Lung (tissue), 11 donors: ENCODE measurements at regions not wholly inside any gene's neighbourhood (a gene's known extent, or its start where the extent isn't known, plus 50 kb on each side); places are given as distances from the start of the nearest gene placed in this dataset.
A peak's percentile ranks its signal among the peaks of the same experiment; 100 is the strongest.

Source experiments
- ATAC-seq: fragments of 200-7000 bp; cut with Tn5 transposase; one replicate; pipeline ENCODE4 v1.9.1; 2020; ENCODE audit warnings: moderate number of reproducible peaks; ENCODE audit not compliant: insufficient read depth, low FRiP score
- DNase-seq, 3 donors: peaks; one replicate each; pipeline ENCODE4 v3.0.0-alpha.2; 2013 to 2017
- H3K27ac ChIP-seq, 2 donors: one replicate each; pipeline ENCODE4 v1.5.1; 2013; ENCODE audit warnings: mild to moderate bottlenecking in 2 of 2, moderate library complexity in 2 of 2, control low read depth in 1 of 2, inconsistent platforms in 1 of 2, low read depth in 1 of 2, low read length in 1 of 2
- H3K27me3 ChIP-seq, 3 donors: one replicate each; pipeline ENCODE4 v1.5.1; 2013; ENCODE audit warnings: low read length in 2 of 3; ENCODE audit not compliant: control insufficient read depth in 3 of 3, insufficient read depth in 3 of 3
- H3K36me3 ChIP-seq, 4 donors: one replicate each; pipeline ENCODE4 v1.5.1; 2013; ENCODE audit warnings: low read length in 4 of 4, mild to moderate bottlenecking in 1 of 4, moderate library complexity in 1 of 4; ENCODE audit not compliant: control insufficient read depth in 4 of 4, insufficient read depth in 4 of 4
- H3K4me1 ChIP-seq, 5 donors: one replicate each; pipeline ENCODE4 v1.5.1; 2013; ENCODE audit warnings: low read length in 5 of 5, mild to moderate bottlenecking in 2 of 5, moderate library complexity in 1 of 5; ENCODE audit not compliant: control insufficient read depth in 5 of 5, insufficient read depth in 5 of 5
- H3K4me3 ChIP-seq: one replicate; pipeline ENCODE4 v1.5.1; 2013; ENCODE audit warnings: mild to moderate bottlenecking, control low read depth, moderate library complexity
- H3K9ac ChIP-seq, 2 donors: one replicate each; pipeline ENCODE4 v1.5.1; 2013; ENCODE audit warnings: low read length in 2 of 2, control low read depth in 1 of 2; ENCODE audit not compliant: insufficient read depth in 1 of 2
- H3K9me3 ChIP-seq, 4 donors: one replicate each; pipeline ENCODE4 v1.5.1; 2013; ENCODE audit warnings: low read length in 3 of 4, mild to moderate bottlenecking in 1 of 4, moderate library complexity in 1 of 4; ENCODE audit not compliant: control insufficient read depth in 4 of 4, insufficient read depth in 3 of 4
- WGBS, 2 donors: extraction: QIAGEN DNeasy Blood & Tissue Kit; methylation state at CpG; one replicate each; pipeline ENCODE4 v1.1.7; 2013; 5-methylcytosine and 5-hydroxymethylcytosine counted together
- TF ChIP-seq, protein P1 (sequence below): IDR thresholded peaks from 2 replicates; pipeline ENCODE4 v1.5.1; 2012; ENCODE audit warnings: mild to moderate bottlenecking; ENCODE audit errors: control extremely low read depth, extremely low read depth
- donor health status: control.
- donor health status: control.
- donor health status: Bipolar disorder and iron deficiency.
- donor health status: healthy.
- donor health status: DM: yes; HTN: yes; CAD: no.

- TF ChIP-seq, protein P1, sequence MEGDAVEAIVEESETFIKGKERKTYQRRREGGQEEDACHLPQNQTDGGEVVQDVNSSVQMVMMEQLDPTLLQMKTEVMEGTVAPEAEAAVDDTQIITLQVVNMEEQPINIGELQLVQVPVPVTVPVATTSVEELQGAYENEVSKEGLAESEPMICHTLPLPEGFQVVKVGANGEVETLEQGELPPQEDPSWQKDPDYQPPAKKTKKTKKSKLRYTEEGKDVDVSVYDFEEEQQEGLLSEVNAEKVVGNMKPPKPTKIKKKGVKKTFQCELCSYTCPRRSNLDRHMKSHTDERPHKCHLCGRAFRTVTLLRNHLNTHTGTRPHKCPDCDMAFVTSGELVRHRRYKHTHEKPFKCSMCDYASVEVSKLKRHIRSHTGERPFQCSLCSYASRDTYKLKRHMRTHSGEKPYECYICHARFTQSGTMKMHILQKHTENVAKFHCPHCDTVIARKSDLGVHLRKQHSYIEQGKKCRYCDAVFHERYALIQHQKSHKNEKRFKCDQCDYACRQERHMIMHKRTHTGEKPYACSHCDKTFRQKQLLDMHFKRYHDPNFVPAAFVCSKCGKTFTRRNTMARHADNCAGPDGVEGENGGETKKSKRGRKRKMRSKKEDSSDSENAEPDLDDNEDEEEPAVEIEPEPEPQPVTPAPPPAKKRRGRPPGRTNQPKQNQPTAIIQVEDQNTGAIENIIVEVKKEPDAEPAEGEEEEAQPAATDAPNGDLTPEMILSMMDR, result no peak
- Histone ChIP-seq H3K27me3 (no peaks in the 10 kb centered on the region), H3K4me3 (no peak overlapping the region), H3K9ac (no peak overlapping the region), H3K9me3 (no peaks in the 10 kb centered on the region), H3K27ac (no peak overlapping the region), H3K4me1 (no peaks in the 10 kb centered on the region), H3K36me3 (no peaks in the 10 kb centered on the region)
- 74 to 79% methylated on average over 1 of the region's 1 CpG for WGBS, 2 donors
- ATAC-seq (no peak), DNase-seq (no peak)
Measured at GRCh38 chr10:83119346-83119745, 1020.0 kb upstream of the GHITM start.

- H3K27ac ChIP-seq, result no peak overlapping the region
- H3K9me3 ChIP-seq, result no peaks in the 10 kb centered on the region
- no peak for ATAC-seq
- H3K4me1 ChIP-seq, result no peaks in the 10 kb centered on the region
- WGBS, 2 donors, result 53 to 80% methylated on average over 2 of the region's 2 CpGs
- H3K27me3 ChIP-seq, result no peaks in the 10 kb centered on the region
- no peaks in the 10 kb centered on the region for H3K36me3 ChIP-seq
- H3K4me3 ChIP-seq, result no peak overlapping the region
- TF ChIP-seq, protein P1, result no peak
- H3K9ac ChIP-seq, result no peak overlapping the region
- no peak for DNase-seq
Measured at GRCh38 chr10:83122336-83122735, 1017.0 kb upstream of the GHITM start.

GRCh38 chr10:83127942-83128575 lies 1011.2 kb upstream of the GHITM start:
- 89 to 91% methylated on average over 6 of the region's 6 CpGs for WGBS, 2 donors
- H3K4me3 ChIP-seq, result no peak overlapping the region
- ATAC-seq (no peak), DNase-seq (no peak)
- no peaks in the 10 kb centered on the region for H3K4me1 ChIP-seq
- TF ChIP-seq, protein P1, result no peak
- H3K27me3 ChIP-seq, result no peaks in the 10 kb centered on the region
- no peak overlapping the region for H3K27ac ChIP-seq
- no peaks in the 10 kb centered on the region for H3K36me3 ChIP-seq
- no peaks in the 10 kb centered on the region for H3K9me3 ChIP-seq
- H3K9ac ChIP-seq, result no peak overlapping the region

- ATAC-seq, result no peak
- TF ChIP-seq, protein P1, result no peak
- Histone ChIP-seq H3K27me3 (no peaks in the 10 kb centered on the region), H3K36me3 (no peaks in the 10 kb centered on the region), H3K4me3 (no peak overlapping the region), H3K9ac (no peak overlapping the region), H3K27ac (no peak overlapping the region), H3K4me1 (peaks cover 0 to 11% (median 0%) of the 10 kb centered on the region in 5 donors), H3K9me3 (no peaks in the 10 kb centered on the region)
- DNase-seq, result peak in 2 of 3 donors; percentile 60 to 74
- WGBS, 2 donors, result 62 to 82% methylated on average over 1 of the region's 1 CpG
Measured at GRCh38 chr10:83140811-83141210, 998.5 kb upstream of the GHITM start.
